MM.1S (cell line): ENCODE measurements at regions not wholly inside any gene's neighbourhood (a gene's known extent, or its start where the extent isn't known, plus 50 kb on each side); places are given as distances from the start of the nearest gene placed in this dataset.

Experiments used
- DNase-seq: peaks from one replicate; pipeline ENCODE4 v3.0.0-alpha.2; 2015
- H2AFZ ChIP-seq: fragments of 300-600 bp; sonication (generic); 2 replicates; pipeline ENCODE4 v1.6.0; 2016; ENCODE audit warnings: antibody characterized with exemption, low read length
- H3F3A ChIP-seq: fragments of 300-600 bp; sonication (generic); 2 replicates; pipeline ENCODE4 v1.6.1; 2016; ENCODE audit warnings: mild to moderate bottlenecking, antibody characterized with exemption, low read length, moderate library complexity, mixed read lengths; ENCODE audit not compliant: insufficient read depth
- H3K27ac ChIP-seq: fragments of 300-600 bp; sonication (generic); 2 replicates; pipeline ENCODE4 v1.5.1; 2016; ENCODE audit warnings: mild to moderate bottlenecking, low read length
- H3K27me3 ChIP-seq: fragments of 300-600 bp; sonication (generic); replicated peaks from 2 replicates; pipeline ENCODE4 v1.6.0; 2016; ENCODE audit warnings: low read length; ENCODE audit not compliant: insufficient read depth
- H3K36me3 ChIP-seq: fragments of 300-600 bp; sonication (generic); replicated peaks from 2 replicates; pipeline ENCODE4 v1.6.1; 2016; ENCODE audit warnings: mild to moderate bottlenecking, low read length, mixed read lengths; ENCODE audit not compliant: insufficient read depth
- H3K4me1 ChIP-seq: fragments of 300-600 bp; sonication (generic); 2 replicates; pipeline ENCODE4 v1.6.1; 2016; ENCODE audit warnings: low read length, mixed read lengths
- H3K4me2 ChIP-seq: fragments of 300-600 bp; sonication (generic); 2 replicates; pipeline ENCODE4 v1.6.0; 2016; ENCODE audit warnings: low read depth, low read length
- H3K4me3 ChIP-seq: fragments of 300-600 bp; sonication (generic); 2 replicates; pipeline ENCODE4 v1.5.1; 2016; ENCODE audit warnings: low read length, mixed read lengths
- H3K79me2 ChIP-seq: fragments of 300-600 bp; sonication (generic); 2 replicates; pipeline ENCODE4 v1.6.1; 2016; ENCODE audit warnings: mixed run types, low read length, mixed read lengths
- H3K9ac ChIP-seq: fragments of 300-600 bp; sonication (generic); 2 replicates; pipeline ENCODE4 v1.6.1; 2016; ENCODE audit warnings: low read length, mixed read lengths
- H3K9me2 ChIP-seq: fragments of 300-600 bp; sonication (generic); replicated peaks from 2 replicates; pipeline ENCODE4 v1.6.1; 2016; ENCODE audit warnings: mild to moderate bottlenecking, low read length, mixed read lengths; ENCODE audit not compliant: insufficient read depth
- H3K9me3 ChIP-seq: fragments of 300-600 bp; sonication (generic); replicated peaks from 2 replicates; pipeline ENCODE4 v1.6.1; 2016; ENCODE audit warnings: mild to moderate bottlenecking, low read length, mixed read lengths; ENCODE audit not compliant: insufficient read depth
- H4K20me1 ChIP-seq: fragments of 300-600 bp; sonication (generic); 2 replicates; pipeline ENCODE4 v1.6.1; 2016; ENCODE audit warnings: mild to moderate bottlenecking, low read length, moderate library complexity, mixed read lengths; ENCODE audit not compliant: insufficient read depth
- EZH2 ChIP-seq: fragments of 300-600 bp; sonication (generic); optimal IDR thresholded peaks from 2 replicates; pipeline ENCODE3; 2017; ENCODE audit warnings: low read depth, mild to moderate bottlenecking, antibody characterized with exemption, low read length, mixed read lengths
- EZH2phosphoT487 ChIP-seq: fragments of 300-600 bp; sonication (generic); IDR thresholded peaks from 2 replicates; pipeline ENCODE4 v1.6.1; 2018; ENCODE audit warnings: antibody characterized with exemption, low read length
- TF ChIP-seq, protein P1 (sequence below): fragments of 300-600 bp; sonication (generic); IDR thresholded peaks from 2 replicates; pipeline ENCODE4 v1.5.1; 2016; ENCODE audit warnings: antibody characterized with exemption, low read length, mixed read lengths

DNA sequence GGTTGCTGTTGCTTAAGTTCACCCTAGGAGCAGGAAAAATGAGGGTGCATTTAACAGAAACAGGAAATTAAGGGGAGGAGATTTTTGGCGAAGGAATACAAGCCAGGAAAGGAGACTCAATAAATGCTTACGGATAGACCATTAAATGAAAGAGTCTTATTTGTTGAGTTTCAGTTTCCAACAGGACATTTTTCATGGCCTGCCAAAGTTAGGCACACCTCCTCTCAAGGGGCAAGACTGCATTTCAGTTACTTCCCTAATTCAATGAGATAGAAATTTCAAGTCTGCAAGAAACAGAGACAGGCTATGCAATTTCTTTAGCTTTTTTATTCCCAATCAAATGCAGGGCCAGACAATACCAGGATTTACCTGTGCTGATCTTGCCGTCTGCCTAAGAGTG is 394.7 kb upstream of the KLHL29 start:
- Histone ChIP-seq H3K4me1 (no peaks in the 10 kb centered on the region), H3K9me3 (no peaks in the 10 kb centered on the region), H3K9ac (no peak overlapping the region), H3K27me3 (no peaks in the 10 kb centered on the region), H3K4me2 (no peak overlapping the region), H3K27ac (no peak overlapping the region), H3K79me2 (no peaks in the 10 kb centered on the region), H3F3A (no peaks in the 10 kb centered on the region), H3K36me3 (no peaks in the 10 kb centered on the region), H3K9me2 (no peaks in the 10 kb centered on the region), H4K20me1 (no peaks in the 10 kb centered on the region), H2AFZ (no peak overlapping the region), H3K4me3 (no peak overlapping the region)
- DNase-seq: no peak
- TF ChIP-seq EZH2phosphoT487: no peak

DNA sequence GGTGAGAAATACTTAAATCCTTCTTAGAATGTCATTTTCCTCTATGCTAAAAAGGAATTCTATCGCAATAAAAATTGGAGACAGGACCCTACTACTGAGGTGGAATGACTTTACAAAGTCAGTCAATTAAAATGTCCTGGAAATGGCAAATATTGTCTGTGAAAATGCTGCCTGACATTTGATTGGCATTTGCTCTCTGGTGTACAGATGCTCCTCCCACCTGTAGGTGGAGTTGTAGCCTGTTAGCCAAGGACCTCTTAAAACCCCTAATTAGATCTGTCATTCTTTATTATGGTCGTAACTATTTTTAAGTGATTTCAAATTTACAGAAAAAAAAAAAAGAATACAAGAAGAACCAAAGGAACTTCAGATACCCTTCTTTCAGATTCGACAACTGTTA is 393.1 kb upstream of the KLHL29 start:
- H3K4me1 ChIP-seq: no peaks in the 10 kb centered on the region
- no peak overlapping the region for H3K27ac ChIP-seq
- H4K20me1 ChIP-seq: no peaks in the 10 kb centered on the region
- H3K79me2 ChIP-seq: no peaks in the 10 kb centered on the region
- H3K9me2 ChIP-seq: no peaks in the 10 kb centered on the region
- H3F3A ChIP-seq: no peaks in the 10 kb centered on the region
- no peak overlapping the region for H2AFZ ChIP-seq
- H3K27me3 ChIP-seq: no peaks in the 10 kb centered on the region
- no peak overlapping the region for H3K4me3 ChIP-seq
- TF ChIP-seq, protein P1, sequence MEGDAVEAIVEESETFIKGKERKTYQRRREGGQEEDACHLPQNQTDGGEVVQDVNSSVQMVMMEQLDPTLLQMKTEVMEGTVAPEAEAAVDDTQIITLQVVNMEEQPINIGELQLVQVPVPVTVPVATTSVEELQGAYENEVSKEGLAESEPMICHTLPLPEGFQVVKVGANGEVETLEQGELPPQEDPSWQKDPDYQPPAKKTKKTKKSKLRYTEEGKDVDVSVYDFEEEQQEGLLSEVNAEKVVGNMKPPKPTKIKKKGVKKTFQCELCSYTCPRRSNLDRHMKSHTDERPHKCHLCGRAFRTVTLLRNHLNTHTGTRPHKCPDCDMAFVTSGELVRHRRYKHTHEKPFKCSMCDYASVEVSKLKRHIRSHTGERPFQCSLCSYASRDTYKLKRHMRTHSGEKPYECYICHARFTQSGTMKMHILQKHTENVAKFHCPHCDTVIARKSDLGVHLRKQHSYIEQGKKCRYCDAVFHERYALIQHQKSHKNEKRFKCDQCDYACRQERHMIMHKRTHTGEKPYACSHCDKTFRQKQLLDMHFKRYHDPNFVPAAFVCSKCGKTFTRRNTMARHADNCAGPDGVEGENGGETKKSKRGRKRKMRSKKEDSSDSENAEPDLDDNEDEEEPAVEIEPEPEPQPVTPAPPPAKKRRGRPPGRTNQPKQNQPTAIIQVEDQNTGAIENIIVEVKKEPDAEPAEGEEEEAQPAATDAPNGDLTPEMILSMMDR: no peak
- no peak for TF ChIP-seq EZH2phosphoT487
- no peak for TF ChIP-seq EZH2
- H3K9ac ChIP-seq: no peak overlapping the region
- no peaks in the 10 kb centered on the region for H3K36me3 ChIP-seq
- DNase-seq: no peak
- H3K9me3 ChIP-seq: no peaks in the 10 kb centered on the region
- no peak overlapping the region for H3K4me2 ChIP-seq

DNA sequence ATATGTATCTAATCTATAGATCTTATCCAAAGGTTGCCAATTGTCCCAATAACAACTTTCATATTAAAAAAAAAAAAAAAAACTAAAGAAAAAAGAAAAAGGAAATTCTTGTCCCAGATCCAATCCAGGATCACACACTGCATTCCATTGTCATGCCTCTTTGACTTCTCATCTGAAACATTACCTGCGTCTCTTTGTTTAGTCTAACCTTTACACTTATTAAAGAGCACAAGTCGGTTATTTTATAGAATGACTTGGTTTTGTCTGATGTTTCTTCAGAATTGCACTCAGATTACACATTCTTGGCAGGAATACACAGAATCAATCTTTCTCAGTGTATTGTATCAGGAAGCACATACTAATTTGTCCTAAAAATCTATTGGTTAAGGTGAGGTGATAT is 392.5 kb upstream of the KLHL29 start:
- Histone ChIP-seq H3F3A (no peaks in the 10 kb centered on the region), H3K9me2 (no peaks in the 10 kb centered on the region), H3K9me3 (no peaks in the 10 kb centered on the region)

DNA sequence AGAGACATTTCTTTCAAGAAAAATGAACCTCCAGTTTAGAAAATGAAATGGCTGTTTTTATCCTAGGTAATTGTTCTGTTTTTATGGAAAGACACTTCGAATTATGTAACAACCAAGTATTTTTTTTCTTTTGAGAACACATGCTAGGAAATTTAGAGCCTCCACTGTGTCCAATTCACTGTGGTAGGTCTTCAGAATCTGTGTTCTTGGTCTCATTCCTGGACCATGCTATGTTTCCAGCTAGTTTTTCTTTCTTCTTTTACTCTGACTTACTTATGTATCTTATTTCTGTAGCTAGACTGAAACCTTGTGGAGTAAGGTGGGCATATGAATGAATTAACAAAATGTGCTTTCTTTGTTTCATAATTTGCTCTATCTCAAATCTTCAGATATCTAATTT is 391.7 kb upstream of the KLHL29 start:
- H3K4me2 ChIP-seq: no peak overlapping the region
- no peaks in the 10 kb centered on the region for H3K27me3 ChIP-seq
- no peaks in the 10 kb centered on the region for H3F3A ChIP-seq
- no peak overlapping the region for H3K9ac ChIP-seq
- no peak overlapping the region for H3K4me3 ChIP-seq
- H3K79me2 ChIP-seq: no peaks in the 10 kb centered on the region
- H3K27ac ChIP-seq: no peak overlapping the region
- no peaks in the 10 kb centered on the region for H3K4me1 ChIP-seq
- no peaks in the 10 kb centered on the region for H3K36me3 ChIP-seq
- H3K9me2 ChIP-seq: no peaks in the 10 kb centered on the region
- no peaks in the 10 kb centered on the region for H4K20me1 ChIP-seq
- H3K9me3 ChIP-seq: no peaks in the 10 kb centered on the region
- H2AFZ ChIP-seq: no peak overlapping the region
- TF ChIP-seq EZH2 (no peak), EZH2phosphoT487 (no peak)
- TF ChIP-seq, protein P1: no peak
- no peak for DNase-seq

More for the DNA sequence above, 392.5 kb upstream of the KLHL29 start:
- Histone ChIP-seq H3K4me1 (no peaks in the 10 kb centered on the region), H3K4me3 (no peak overlapping the region), H3K36me3 (no peaks in the 10 kb centered on the region), H3K79me2 (no peaks in the 10 kb centered on the region), H3K27ac (no peak overlapping the region), H4K20me1 (no peaks in the 10 kb centered on the region), H3K4me2 (no peak overlapping the region), H3K27me3 (no peaks in the 10 kb centered on the region), H2AFZ (no peak overlapping the region), H3K9ac (no peak overlapping the region)
- TF ChIP-seq EZH2phosphoT487 (no peak), EZH2 (no peak)
- TF ChIP-seq, protein P1: no peak
- no peak for DNase-seq
